Astrocyte (in vitro differentiated cells and primary cell): ENCODE measurements at regions not wholly inside any gene's neighbourhood (a gene's known extent, or its start where the extent isn't known, plus 50 kb on each side); places are given as distances from the start of the nearest gene placed in this dataset.

Experiments used
- EZH2 ChIP-seq: IDR thresholded peaks from 2 replicates; pipeline ENCODE4 v1.6.1; 2012; ENCODE audit warnings: mild to moderate bottlenecking, low read length, inconsistent platforms; ENCODE audit not compliant: insufficient read depth
- TF ChIP-seq, protein P1 (sequence below): IDR thresholded peaks from 2 replicates; pipeline ENCODE4 v1.5.1; 2011; ENCODE audit warnings: low read depth, mild to moderate bottlenecking, inconsistent platforms, low read length, moderate library complexity; ENCODE audit not compliant: insufficient read depth

DNA sequence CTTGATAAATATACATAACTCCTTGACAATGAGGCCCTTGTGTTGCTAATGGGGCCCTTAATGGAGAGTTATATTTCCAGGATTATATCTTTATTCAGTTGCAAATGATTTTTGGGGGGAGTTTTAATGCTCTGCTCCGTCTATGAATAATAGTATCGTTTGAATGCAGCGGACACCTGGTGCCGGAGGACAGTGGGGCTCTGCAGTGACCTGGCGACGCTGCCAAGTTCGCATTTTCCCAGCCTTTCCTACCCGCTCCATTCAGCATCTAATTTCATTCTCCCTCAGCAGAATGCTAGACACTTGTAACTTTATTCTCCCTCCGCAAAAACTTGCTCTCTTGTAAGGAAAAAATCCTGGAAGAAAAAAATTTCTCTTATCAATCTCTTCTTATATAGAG, 257.6 kb upstream of the SALL3 start:
- no peak for TF ChIP-seq EZH2
- TF ChIP-seq, protein P1, sequence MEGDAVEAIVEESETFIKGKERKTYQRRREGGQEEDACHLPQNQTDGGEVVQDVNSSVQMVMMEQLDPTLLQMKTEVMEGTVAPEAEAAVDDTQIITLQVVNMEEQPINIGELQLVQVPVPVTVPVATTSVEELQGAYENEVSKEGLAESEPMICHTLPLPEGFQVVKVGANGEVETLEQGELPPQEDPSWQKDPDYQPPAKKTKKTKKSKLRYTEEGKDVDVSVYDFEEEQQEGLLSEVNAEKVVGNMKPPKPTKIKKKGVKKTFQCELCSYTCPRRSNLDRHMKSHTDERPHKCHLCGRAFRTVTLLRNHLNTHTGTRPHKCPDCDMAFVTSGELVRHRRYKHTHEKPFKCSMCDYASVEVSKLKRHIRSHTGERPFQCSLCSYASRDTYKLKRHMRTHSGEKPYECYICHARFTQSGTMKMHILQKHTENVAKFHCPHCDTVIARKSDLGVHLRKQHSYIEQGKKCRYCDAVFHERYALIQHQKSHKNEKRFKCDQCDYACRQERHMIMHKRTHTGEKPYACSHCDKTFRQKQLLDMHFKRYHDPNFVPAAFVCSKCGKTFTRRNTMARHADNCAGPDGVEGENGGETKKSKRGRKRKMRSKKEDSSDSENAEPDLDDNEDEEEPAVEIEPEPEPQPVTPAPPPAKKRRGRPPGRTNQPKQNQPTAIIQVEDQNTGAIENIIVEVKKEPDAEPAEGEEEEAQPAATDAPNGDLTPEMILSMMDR, result no peak
